C4-2B (cell line): ENCODE measurements at regions not wholly inside any gene's neighbourhood (a gene's known extent, or its start where the extent isn't known, plus 50 kb on each side); places are given as distances from the start of the nearest gene placed in this dataset.
A peak's percentile ranks its signal among the peaks of the same experiment; 100 is the strongest.
"Not testable (repeated sequence)": the region's sequence is repeated elsewhere in the genome, so short reads cannot be mapped to it uniquely, and the experiment has no call there.

Source experiments
- H3K27ac ChIP-seq: fragments of 450-650 bp; 2 replicates; pipeline ENCODE4 v1.5.1; 2017
- CTCF ChIP-seq: fragments of 450-650 bp; conservative IDR thresholded peaks from 2 replicates; pipeline ENCODE4 v1.5.1; 2017; ENCODE audit warnings: mild to moderate bottlenecking
- ZFX ChIP-seq: fragments of 450-650 bp; IDR thresholded peaks from 2 replicates; pipeline ENCODE4 v1.6.1; 2017

DNA sequence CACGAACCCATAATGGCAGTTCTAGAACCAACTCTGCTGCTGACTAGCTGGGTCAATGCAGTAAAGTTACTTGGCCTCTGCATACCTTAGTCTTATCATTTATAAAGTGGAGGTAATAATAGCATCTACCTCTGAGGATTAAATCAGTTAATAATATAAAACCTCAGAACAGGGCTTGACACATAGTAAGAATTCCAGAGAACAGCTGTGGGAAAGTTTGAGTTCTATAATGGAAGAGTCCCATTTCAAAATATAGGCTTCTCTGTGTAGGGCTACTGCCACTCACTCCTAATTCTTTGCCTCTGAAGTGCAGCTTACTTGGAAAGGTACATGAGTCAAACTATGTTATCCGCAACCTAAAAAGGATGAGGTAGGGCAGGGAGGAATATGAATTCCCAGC lies 269.2 kb upstream of the PRKD1 start:
- TF ChIP-seq ZFX (no peak), CTCF (no peak)
- H3K27ac ChIP-seq: no peak overlapping the region

DNA sequence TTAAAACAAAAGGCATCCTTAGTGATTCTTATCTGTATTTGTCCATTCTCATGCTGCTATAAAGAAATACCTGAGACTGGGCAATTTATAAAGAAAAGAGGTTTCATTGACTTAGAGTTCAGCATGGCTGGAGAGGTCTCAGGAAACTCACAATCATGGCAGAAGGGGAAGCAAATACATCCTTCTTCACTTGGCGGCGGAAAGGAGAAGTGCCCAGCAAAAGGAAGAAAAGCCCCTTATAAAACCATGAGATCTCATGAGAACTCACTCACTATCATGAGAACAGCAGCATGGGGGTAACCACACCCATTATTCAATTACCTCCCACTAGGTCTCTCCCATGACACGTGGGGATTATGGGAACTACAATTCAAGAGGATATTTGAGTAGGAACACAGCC lies 271.1 kb upstream of the PRKD1 start:
- not testable (repeated sequence) for H3K27ac ChIP-seq

DNA sequence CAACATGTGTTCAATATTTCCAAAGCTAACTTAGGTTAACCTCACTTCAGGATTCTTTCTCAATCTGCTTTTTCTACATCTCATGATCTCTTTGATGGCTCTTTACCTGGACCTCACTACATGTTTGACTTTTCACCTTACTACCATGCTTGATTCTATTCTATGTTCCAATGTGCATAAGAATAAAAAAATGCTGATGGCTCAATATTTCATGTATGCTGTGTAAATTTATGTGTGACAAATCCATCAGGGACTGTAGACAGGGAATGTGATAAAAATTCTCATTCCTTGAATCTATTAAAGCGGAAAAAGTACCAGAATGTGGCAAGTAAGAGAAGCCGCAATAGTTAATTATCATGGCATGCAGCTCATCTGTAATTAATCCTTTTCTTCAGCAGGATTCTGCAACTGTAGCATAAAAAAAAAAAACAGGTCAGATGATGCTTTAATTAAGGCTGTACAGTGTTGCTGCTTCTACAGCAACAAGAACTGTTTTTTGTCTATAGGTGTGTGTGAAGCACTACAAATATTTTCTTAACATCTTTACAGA lies 276.9 kb upstream of the PRKD1 start:
- H3K27ac ChIP-seq: no peak overlapping the region
- TF ChIP-seq CTCF (no peak), ZFX (no peak)

- TF ChIP-seq ZFX (no peak), CTCF (no peak)
- H3K27ac ChIP-seq: no peak overlapping the region
These were observed 281.5 kb upstream of the PRKD1 start for GRCh38 chr14:30209136-30209535.

DNA sequence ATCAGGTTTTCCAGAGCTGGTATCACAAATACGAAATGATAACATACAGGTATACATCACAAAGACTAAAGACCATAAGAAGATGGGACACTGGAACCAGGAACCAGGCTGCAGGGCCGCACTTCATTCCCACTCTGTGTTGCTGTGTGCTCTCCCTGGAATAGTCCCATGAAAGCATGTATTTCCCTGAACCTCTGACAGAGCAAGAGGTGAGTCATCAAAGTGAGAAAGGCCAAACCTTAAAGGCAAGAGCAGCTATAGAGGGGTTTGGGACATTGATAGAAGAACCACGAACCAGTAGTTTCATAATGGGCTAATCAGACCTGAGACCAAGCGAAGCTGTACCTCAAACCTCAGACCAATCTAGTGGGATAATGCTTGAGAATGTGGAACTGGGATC lies 283.0 kb upstream of the PRKD1 start:
- TF ChIP-seq ZFX (no peak), CTCF (no peak)
- no peak overlapping the region for H3K27ac ChIP-seq

DNA sequence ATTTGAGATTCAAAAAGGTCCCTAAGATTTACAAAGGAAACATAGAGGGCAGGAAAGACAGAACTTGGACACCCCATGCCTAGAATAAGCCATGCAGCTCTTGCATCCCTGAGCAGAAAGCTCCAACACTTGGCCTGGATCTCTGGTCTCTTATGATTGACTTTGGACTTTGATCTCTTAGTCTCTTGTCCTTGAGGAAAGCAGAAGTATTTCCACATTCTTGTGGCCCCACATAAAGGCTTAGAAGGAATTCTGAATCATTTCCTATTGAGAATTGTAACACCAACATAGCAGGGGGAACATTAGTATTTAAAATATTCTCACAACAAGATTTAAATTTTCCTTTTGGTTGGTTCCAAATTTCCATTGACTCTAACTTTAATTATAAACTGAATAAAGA lies 283.7 kb upstream of the PRKD1 start:
- no peak overlapping the region for H3K27ac ChIP-seq
- TF ChIP-seq ZFX (no peak), CTCF (no peak)

GRCh38 chr14:30214014-30214413 lies 286.4 kb upstream of the PRKD1 start:
- TF ChIP-seq CTCF: no peak
- no peak for TF ChIP-seq ZFX
- no peak overlapping the region for H3K27ac ChIP-seq

DNA sequence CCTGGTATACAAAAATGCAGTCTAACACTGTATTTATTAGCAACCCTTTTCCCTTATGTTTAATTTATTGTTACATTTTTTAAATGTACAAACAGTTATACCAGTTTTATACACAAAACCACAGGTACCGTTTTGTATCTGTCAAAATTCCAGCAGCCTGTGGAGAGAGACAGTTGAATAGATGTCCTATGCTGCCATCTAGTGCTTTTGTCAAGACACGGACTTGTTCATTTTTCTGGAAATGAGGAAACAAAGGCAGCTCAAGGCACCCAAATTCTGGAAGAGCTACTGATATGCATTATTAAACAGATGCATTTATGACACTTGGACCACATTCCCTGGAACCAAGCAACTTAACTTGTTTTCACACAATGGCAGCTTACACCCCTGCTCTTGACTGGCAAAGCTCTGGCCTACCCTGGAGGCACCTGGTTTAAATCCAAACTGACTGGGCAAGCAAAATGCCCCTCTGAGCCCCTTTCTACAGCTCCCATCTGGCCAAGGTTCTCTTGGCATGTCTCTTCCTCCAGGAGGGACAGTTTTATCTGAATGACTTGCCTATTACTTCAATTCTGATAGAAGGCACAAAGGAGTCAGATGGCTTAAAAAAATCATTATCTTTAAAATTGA lies 286.9 kb upstream of the PRKD1 start:
- TF ChIP-seq ZFX (no peak), CTCF (peak; percentile 81)
- H3K27ac ChIP-seq: no peak overlapping the region
